22Rv1 (cell line): ENCODE measurements at regions not wholly inside any gene's neighbourhood (a gene's known extent, or its start where the extent isn't known, plus 50 kb on each side); places are given as distances from the start of the nearest gene placed in this dataset.

Experiments used
- CTCF ChIP-seq: fragments of 450-650 bp; IDR thresholded peaks from 2 replicates; pipeline ENCODE4 v1.5.1; 2017; ENCODE audit warnings: mild to moderate bottlenecking
- ZFX ChIP-seq: fragments of 450-650 bp; IDR thresholded peaks from 2 replicates; pipeline ENCODE4 v1.6.1; 2017; ENCODE audit warnings: antibody characterized with exemption, borderline replicate concordance

- no peak for TF ChIP-seq CTCF
- no peak for TF ChIP-seq ZFX
Observed at GRCh38 chr13:74203576-74203975, 69.4 kb upstream of the KLF12 start.
